Keratinocyte (primary cell): ENCODE measurements at regions not wholly inside any gene's neighbourhood (a gene's known extent, or its start where the extent isn't known, plus 50 kb on each side); places are given as distances from the start of the nearest gene placed in this dataset.

Experiments used
- EZH2 ChIP-seq: IDR thresholded peaks from one replicate; pipeline ENCODE4 v1.6.1; 2012; ENCODE audit warnings: inconsistent platforms, mild to moderate bottlenecking, low read length, moderate library complexity
- TF ChIP-seq, protein P1 (sequence below), 3 experiments: IDR thresholded peaks in 1 of 3; conservative IDR thresholded peaks in 1 of 3; optimal IDR thresholded peaks in 1 of 3; 2 replicates in 2 of 3; 3 replicates in 1 of 3; pipeline versions ENCODE3 to v1.5.1; 2011; ENCODE audit warnings: low read length in 3 of 3, mild to moderate bottlenecking in 3 of 3, moderate library complexity in 2 of 3, control low read depth in 1 of 3, inconsistent platforms in 1 of 3; ENCODE audit not compliant: insufficient read depth in 2 of 3; ENCODE audit errors: extremely low read depth in 1 of 3

DNA sequence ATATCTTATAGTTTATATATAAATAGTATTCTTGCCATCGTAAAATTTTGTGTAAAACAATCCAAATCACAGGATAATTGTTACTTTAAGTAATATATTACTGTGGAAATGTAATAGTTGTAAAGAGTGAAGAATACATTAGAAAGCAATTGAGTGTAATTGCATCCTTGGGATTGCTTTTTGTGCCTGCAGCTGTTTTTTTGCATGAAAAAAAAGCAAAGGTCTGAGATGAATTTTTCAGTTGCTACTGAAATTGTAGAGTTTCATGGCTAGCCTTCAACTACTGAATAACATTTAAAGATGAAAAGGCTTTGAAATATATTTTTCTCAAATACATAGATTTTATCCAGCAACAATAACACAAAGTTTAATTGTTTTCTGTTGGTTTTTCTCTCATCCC is 232.0 kb upstream of the FAM174A start:
- TF ChIP-seq, protein P1, sequence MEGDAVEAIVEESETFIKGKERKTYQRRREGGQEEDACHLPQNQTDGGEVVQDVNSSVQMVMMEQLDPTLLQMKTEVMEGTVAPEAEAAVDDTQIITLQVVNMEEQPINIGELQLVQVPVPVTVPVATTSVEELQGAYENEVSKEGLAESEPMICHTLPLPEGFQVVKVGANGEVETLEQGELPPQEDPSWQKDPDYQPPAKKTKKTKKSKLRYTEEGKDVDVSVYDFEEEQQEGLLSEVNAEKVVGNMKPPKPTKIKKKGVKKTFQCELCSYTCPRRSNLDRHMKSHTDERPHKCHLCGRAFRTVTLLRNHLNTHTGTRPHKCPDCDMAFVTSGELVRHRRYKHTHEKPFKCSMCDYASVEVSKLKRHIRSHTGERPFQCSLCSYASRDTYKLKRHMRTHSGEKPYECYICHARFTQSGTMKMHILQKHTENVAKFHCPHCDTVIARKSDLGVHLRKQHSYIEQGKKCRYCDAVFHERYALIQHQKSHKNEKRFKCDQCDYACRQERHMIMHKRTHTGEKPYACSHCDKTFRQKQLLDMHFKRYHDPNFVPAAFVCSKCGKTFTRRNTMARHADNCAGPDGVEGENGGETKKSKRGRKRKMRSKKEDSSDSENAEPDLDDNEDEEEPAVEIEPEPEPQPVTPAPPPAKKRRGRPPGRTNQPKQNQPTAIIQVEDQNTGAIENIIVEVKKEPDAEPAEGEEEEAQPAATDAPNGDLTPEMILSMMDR (optimal IDR thresholded peaks at IDR 0.05 in 1 of 3, IDR thresholded peaks at IDR 0.05 in 1 of 3, conservative IDR thresholded peaks at IDR 0.05 in 1 of 3; ENCODE audit: extremely low read depth in 1 of 3, insufficient read depth in 2 of 3, low read length in 3 of 3) = no peak
- no peak for TF ChIP-seq EZH2
